ENCODE measurements at regions not wholly inside any gene's neighbourhood (a gene's known extent, or its start where the extent isn't known, plus 50 kb on each side); places are given as distances from the start of the nearest gene placed in this dataset.

- Histone ChIP-seq H3K27ac (ENCODE audit: low read length) (no peak overlapping the region), H3K9me3 (ENCODE audit: control insufficient read depth in 1 of 2, low read length in 2 of 2) (no peaks in the 10 kb centered on the region), H3K27me3 (ENCODE audit: low read depth, low read length) (no peaks in the 10 kb centered on the region), H3K4me3 (ENCODE audit: low read depth in 1 of 2, low read length in 2 of 2) (no peak overlapping the region), H3K36me3 (ENCODE audit: control insufficient read depth in 1 of 2, insufficient read depth in 2 of 2, low read length in 2 of 2) (no peaks in the 10 kb centered on the region), H3K4me1 (ENCODE audit: control insufficient read depth in 1 of 2, insufficient read depth in 2 of 2, low read length in 2 of 2) (no peaks in the 10 kb centered on the region)
These were observed 751.0 kb downstream of the KCNA4 start for GRCh38 chr11:29265792-29266191.

- no peaks in the 10 kb centered on the region for H3K9me3 ChIP-seq (ENCODE audit: control insufficient read depth in 1 of 2, low read length in 2 of 2)
- no peaks in the 10 kb centered on the region for H3K36me3 ChIP-seq (ENCODE audit: control insufficient read depth in 1 of 2, insufficient read depth in 2 of 2, low read length in 2 of 2)
- H3K4me1 ChIP-seq (ENCODE audit: control insufficient read depth in 1 of 2, insufficient read depth in 2 of 2, low read length in 2 of 2) = no peaks in the 10 kb centered on the region
- no peak overlapping the region for H3K4me3 ChIP-seq (ENCODE audit: low read depth in 1 of 2, low read length in 2 of 2)
- H3K27ac ChIP-seq (ENCODE audit: low read length) = no peak overlapping the region
- no peaks in the 10 kb centered on the region for H3K27me3 ChIP-seq (ENCODE audit: low read depth, low read length)
These were observed 751.4 kb downstream of the KCNA4 start for GRCh38 chr11:29265381-29265780.

GRCh38 chr11:29263971-29264682, 752.7 kb downstream of the KCNA4 start:
- no peak overlapping the region for H3K27ac ChIP-seq (ENCODE audit: low read length)
- no peaks in the 10 kb centered on the region for H3K9me3 ChIP-seq (ENCODE audit: control insufficient read depth in 1 of 2, low read length in 2 of 2)
- H3K4me3 ChIP-seq (ENCODE audit: low read depth in 1 of 2, low read length in 2 of 2) = no peak overlapping the region
- no peaks in the 10 kb centered on the region for H3K4me1 ChIP-seq (ENCODE audit: control insufficient read depth in 1 of 2, insufficient read depth in 2 of 2, low read length in 2 of 2)
- no peaks in the 10 kb centered on the region for H3K36me3 ChIP-seq (ENCODE audit: control insufficient read depth in 1 of 2, insufficient read depth in 2 of 2, low read length in 2 of 2)
- no peaks in the 10 kb centered on the region for H3K27me3 ChIP-seq (ENCODE audit: low read depth, low read length)

- no peak overlapping the region for H3K4me3 ChIP-seq (ENCODE audit: low read depth in 1 of 2, low read length in 2 of 2)
- H3K27me3 ChIP-seq (ENCODE audit: low read depth, low read length) = no peaks in the 10 kb centered on the region
- H3K4me1 ChIP-seq (ENCODE audit: control insufficient read depth in 1 of 2, insufficient read depth in 2 of 2, low read length in 2 of 2) = no peaks in the 10 kb centered on the region
- H3K36me3 ChIP-seq (ENCODE audit: control insufficient read depth in 1 of 2, insufficient read depth in 2 of 2, low read length in 2 of 2) = no peaks in the 10 kb centered on the region
- no peak overlapping the region for H3K27ac ChIP-seq (ENCODE audit: low read length)
- H3K9me3 ChIP-seq (ENCODE audit: control insufficient read depth in 1 of 2, low read length in 2 of 2) = no peaks in the 10 kb centered on the region
These were observed 755.0 kb downstream of the KCNA4 start for GRCh38 chr11:29261831-29262230.

GRCh38 chr11:29260939-29261705, 755.7 kb downstream of the KCNA4 start:
- H3K4me1 ChIP-seq (ENCODE audit: control insufficient read depth in 1 of 2, insufficient read depth in 2 of 2, low read length in 2 of 2) = no peaks in the 10 kb centered on the region
- H3K27me3 ChIP-seq (ENCODE audit: low read depth, low read length) = no peaks in the 10 kb centered on the region
- no peak overlapping the region for H3K4me3 ChIP-seq (ENCODE audit: low read depth in 1 of 2, low read length in 2 of 2)
- H3K27ac ChIP-seq (ENCODE audit: low read length) = no peak overlapping the region
- H3K9me3 ChIP-seq (ENCODE audit: control insufficient read depth in 1 of 2, low read length in 2 of 2) = peaks cover 0 to under 1% of the 10 kb centered on the region in 2 donors
- no peaks in the 10 kb centered on the region for H3K36me3 ChIP-seq (ENCODE audit: control insufficient read depth in 1 of 2, insufficient read depth in 2 of 2, low read length in 2 of 2)

GRCh38 chr11:29258411-29258810, 758.4 kb downstream of the KCNA4 start:
- no peak overlapping the region for H3K4me3 ChIP-seq (ENCODE audit: low read depth in 1 of 2, low read length in 2 of 2)
- no peaks in the 10 kb centered on the region for H3K4me1 ChIP-seq (ENCODE audit: control insufficient read depth in 1 of 2, insufficient read depth in 2 of 2, low read length in 2 of 2)
- no peaks in the 10 kb centered on the region for H3K27me3 ChIP-seq (ENCODE audit: low read depth, low read length)
- no peak overlapping the region for H3K27ac ChIP-seq (ENCODE audit: low read length)
- peaks cover 0 to 3% of the 10 kb centered on the region in 2 donors for H3K9me3 ChIP-seq (ENCODE audit: control insufficient read depth in 1 of 2, low read length in 2 of 2)
- H3K36me3 ChIP-seq (ENCODE audit: control insufficient read depth in 1 of 2, insufficient read depth in 2 of 2, low read length in 2 of 2) = no peaks in the 10 kb centered on the region

GRCh38 chr11:29256580-29256979, 760.2 kb downstream of the KCNA4 start:
- Histone ChIP-seq H3K9me3 (ENCODE audit: control insufficient read depth in 1 of 2, low read length in 2 of 2) (peaks cover 0 to 3% of the 10 kb centered on the region in 2 donors), H3K4me1 (ENCODE audit: control insufficient read depth in 1 of 2, insufficient read depth in 2 of 2, low read length in 2 of 2) (no peaks in the 10 kb centered on the region), H3K27ac (ENCODE audit: low read length) (no peak overlapping the region), H3K4me3 (ENCODE audit: low read depth in 1 of 2, low read length in 2 of 2) (no peak overlapping the region), H3K36me3 (ENCODE audit: control insufficient read depth in 1 of 2, insufficient read depth in 2 of 2, low read length in 2 of 2) (no peaks in the 10 kb centered on the region), H3K27me3 (ENCODE audit: low read depth, low read length) (no peaks in the 10 kb centered on the region)

- H3K36me3 ChIP-seq (ENCODE audit: control insufficient read depth in 1 of 2, insufficient read depth in 2 of 2, low read length in 2 of 2) = no peaks in the 10 kb centered on the region
- H3K27me3 ChIP-seq (ENCODE audit: low read depth, low read length) = no peaks in the 10 kb centered on the region
- no peak overlapping the region for H3K27ac ChIP-seq (ENCODE audit: low read length)
- H3K4me1 ChIP-seq (ENCODE audit: control insufficient read depth in 1 of 2, insufficient read depth in 2 of 2, low read length in 2 of 2) = no peaks in the 10 kb centered on the region
- no peak overlapping the region for H3K4me3 ChIP-seq (ENCODE audit: low read depth in 1 of 2, low read length in 2 of 2)
- H3K9me3 ChIP-seq (ENCODE audit: control insufficient read depth in 1 of 2, low read length in 2 of 2) = peaks cover 0 to 3% of the 10 kb centered on the region in 2 donors
These were observed 761.4 kb downstream of the KCNA4 start for GRCh38 chr11:29255401-29255800.

- no peak overlapping the region for H3K4me3 ChIP-seq (ENCODE audit: low read depth in 1 of 2, low read length in 2 of 2)
- peaks cover 0 to 3% of the 10 kb centered on the region in 2 donors for H3K9me3 ChIP-seq (ENCODE audit: control insufficient read depth in 1 of 2, low read length in 2 of 2)
- H3K4me1 ChIP-seq (ENCODE audit: control insufficient read depth in 1 of 2, insufficient read depth in 2 of 2, low read length in 2 of 2) = no peaks in the 10 kb centered on the region
- H3K27ac ChIP-seq (ENCODE audit: low read length) = no peak overlapping the region
- no peaks in the 10 kb centered on the region for H3K27me3 ChIP-seq (ENCODE audit: low read depth, low read length)
- no peaks in the 10 kb centered on the region for H3K36me3 ChIP-seq (ENCODE audit: control insufficient read depth in 1 of 2, insufficient read depth in 2 of 2, low read length in 2 of 2)
These were observed 765.1 kb downstream of the KCNA4 start for GRCh38 chr11:29251738-29252137.

GRCh38 chr11:29249713-29250112, 767.1 kb downstream of the KCNA4 start:
- H3K4me3 ChIP-seq (ENCODE audit: low read depth in 1 of 2, low read length in 2 of 2) = no peak overlapping the region
- H3K36me3 ChIP-seq (ENCODE audit: control insufficient read depth in 1 of 2, insufficient read depth in 2 of 2, low read length in 2 of 2) = no peaks in the 10 kb centered on the region
- H3K27ac ChIP-seq (ENCODE audit: low read length) = no peak overlapping the region
- no peaks in the 10 kb centered on the region for H3K4me1 ChIP-seq (ENCODE audit: control insufficient read depth in 1 of 2, insufficient read depth in 2 of 2, low read length in 2 of 2)
- H3K27me3 ChIP-seq (ENCODE audit: low read depth, low read length) = no peaks in the 10 kb centered on the region
- H3K9me3 ChIP-seq (ENCODE audit: control insufficient read depth in 1 of 2, low read length in 2 of 2) = no peaks in the 10 kb centered on the region

GRCh38 chr11:29244355-29244754, 772.5 kb downstream of the KCNA4 start:
- no peaks in the 10 kb centered on the region for H3K27me3 ChIP-seq (ENCODE audit: low read depth, low read length)
- no peaks in the 10 kb centered on the region for H3K9me3 ChIP-seq (ENCODE audit: control insufficient read depth in 1 of 2, low read length in 2 of 2)
- no peak overlapping the region for H3K4me3 ChIP-seq (ENCODE audit: low read depth in 1 of 2, low read length in 2 of 2)
- H3K4me1 ChIP-seq (ENCODE audit: control insufficient read depth in 1 of 2, insufficient read depth in 2 of 2, low read length in 2 of 2) = no peaks in the 10 kb centered on the region
- H3K36me3 ChIP-seq (ENCODE audit: control insufficient read depth in 1 of 2, insufficient read depth in 2 of 2, low read length in 2 of 2) = no peaks in the 10 kb centered on the region
- no peak overlapping the region for H3K27ac ChIP-seq (ENCODE audit: low read length)
